Stimulated activated CD4-positive, alpha-beta T cell treated with anti-CD3 and anti-CD28 coated beads, Interleukin-1b, Interleukin-23, amount 100 ng/mL, for 24 hours (primary cell): ENCODE measurements at regions not wholly inside any gene's neighbourhood (a gene's known extent, or its start where the extent isn't known, plus 50 kb on each side); places are given as distances from the start of the nearest gene placed in this dataset.
"Not testable (repeated sequence)": the region's sequence is repeated elsewhere in the genome, so short reads cannot be mapped to it uniquely, and the experiment has no call there.

Experiments used
- DNase-seq, 4 experiments: peaks; one replicate each; pipeline ENCODE4 v3.0.0-alpha.2; 2020; ENCODE audit warnings: low read depth in 4 of 4, low spot score in 1 of 4

- DNase-seq: no peak
Observed at GRCh38 chr14:89699071-89699470, 255.5 kb downstream of the EFCAB11 start.

- DNase-seq: no peak
Observed at GRCh38 chr14:89697281-89698060, 257.1 kb downstream of the EFCAB11 start.

GRCh38 chr14:89695846-89696245, 258.7 kb downstream of the EFCAB11 start:
- DNase-seq: no peak

GRCh38 chr14:89690139-89690538, 264.4 kb downstream of the EFCAB11 start:
- DNase-seq: no peak

- not testable (repeated sequence) for DNase-seq
Observed at GRCh38 chr14:89689711-89690110, 264.8 kb downstream of the EFCAB11 start.

GRCh38 chr14:89688507-89689211, 265.9 kb downstream of the EFCAB11 start:
- no peak for DNase-seq

- not testable (repeated sequence) for DNase-seq
Observed at GRCh38 chr14:89687129-89687528, 267.4 kb downstream of the EFCAB11 start.

- DNase-seq: no peak
Observed at GRCh38 chr14:89684139-89684538, 267.1 kb upstream of the FOXN3 start.

- DNase-seq: peak in 3 of 4 experiments; percentile 29 to 56 (median 34)
Observed at GRCh38 chr14:89681086-89682018, 264.3 kb upstream of the FOXN3 start.

GRCh38 chr14:89680156-89680555, 263.1 kb upstream of the FOXN3 start:
- no peak for DNase-seq

- DNase-seq: no peak
Observed at GRCh38 chr14:89678768-89679167, 261.7 kb upstream of the FOXN3 start.

GRCh38 chr14:89675590-89675989, 258.6 kb upstream of the FOXN3 start:
- no peak for DNase-seq

GRCh38 chr14:89674936-89675335, 257.9 kb upstream of the FOXN3 start:
- no peak for DNase-seq

- DNase-seq: no peak
Observed at GRCh38 chr14:89674240-89674639, 257.2 kb upstream of the FOXN3 start.

GRCh38 chr14:89673512-89674225, 256.6 kb upstream of the FOXN3 start:
- no peak for DNase-seq

GRCh38 chr14:89672636-89673511, 255.8 kb upstream of the FOXN3 start:
- no peak for DNase-seq

GRCh38 chr14:89669193-89669592, 252.2 kb upstream of the FOXN3 start:
- DNase-seq: no peak

GRCh38 chr14:89667983-89668382, 250.9 kb upstream of the FOXN3 start:
- no peak for DNase-seq

GRCh38 chr14:89665300-89666081, 248.5 kb upstream of the FOXN3 start:
- DNase-seq: not testable (repeated sequence)
